Uterus (tissue), 2 donors: ENCODE measurements at regions not wholly inside any gene's neighbourhood (a gene's known extent, or its start where the extent isn't known, plus 50 kb on each side); places are given as distances from the start of the nearest gene placed in this dataset.

Source experiments
- CTCF ChIP-seq, 4 experiments: fragments of 200-600 bp in 2 of 4; fragments of 450-650 bp in 2 of 4; sonication (generic) in 2 of 4; IDR thresholded peaks; one replicate each; pipeline ENCODE4 v1.5.1; 2016 to 2019; ENCODE audit warnings: antibody characterized with exemption in 4 of 4, mild to moderate bottlenecking in 2 of 4, moderate library complexity in 1 of 4
- POLR2A ChIP-seq, 2 donors: fragments of 450-650 bp; IDR thresholded peaks; one replicate each; pipeline ENCODE4 v1.6.1; 2016; ENCODE audit warnings: antibody characterized with exemption in 2 of 2, mild to moderate bottlenecking in 1 of 2, moderate library complexity in 1 of 2

GRCh38 chr9:104269374-104269773 is 175.3 kb downstream of the SMC2 start:
- TF ChIP-seq POLR2A (IDR thresholded peaks at IDR 0.05) (no peak), CTCF (IDR thresholded peaks at IDR 0.05) (no peak)
